ENCODE measurements at regions not wholly inside any gene's neighbourhood (a gene's known extent, or its start where the extent isn't known, plus 50 kb on each side); places are given as distances from the start of the nearest gene placed in this dataset.

- DNase-seq (ENCODE audit: low read depth in 4 of 4, low spot score in 3 of 4), result no peak
Observed at GRCh38 chr22:34966980-34967565, 98.9 kb upstream of the ISX start.

GRCh38 chr22:34969001-34969790 is 96.8 kb upstream of the ISX start:
- no peak for DNase-seq (ENCODE audit: low read depth in 4 of 4, low spot score in 3 of 4)

- no peak for DNase-seq (ENCODE audit: low read depth in 4 of 4, low spot score in 3 of 4)
Observed at GRCh38 chr22:34971456-34971855, 94.5 kb upstream of the ISX start.

- DNase-seq (ENCODE audit: low read depth in 4 of 4, low spot score in 3 of 4), result no peak
Observed at GRCh38 chr22:34972191-34972897, 93.6 kb upstream of the ISX start.

GRCh38 chr22:34973016-34973415 is 92.9 kb upstream of the ISX start:
- no peak for DNase-seq (ENCODE audit: low read depth in 4 of 4, low spot score in 3 of 4)

GRCh38 chr22:34973926-34974325 is 92.0 kb upstream of the ISX start:
- no peak for DNase-seq (ENCODE audit: low read depth in 4 of 4, low spot score in 3 of 4)

GRCh38 chr22:34975721-34976120 is 90.2 kb upstream of the ISX start:
- DNase-seq (ENCODE audit: low read depth in 4 of 4, low spot score in 3 of 4), result no peak

GRCh38 chr22:34976474-34976873 is 89.5 kb upstream of the ISX start:
- no peak for DNase-seq (ENCODE audit: low read depth in 4 of 4, low spot score in 3 of 4)

GRCh38 chr22:34976886-34977285 is 89.1 kb upstream of the ISX start:
- no peak for DNase-seq (ENCODE audit: low read depth in 4 of 4, low spot score in 3 of 4)

GRCh38 chr22:34986523-34986922 is 79.4 kb upstream of the ISX start:
- peak in 1 of 4 donors; percentile 4 for DNase-seq (ENCODE audit: low read depth in 4 of 4, low spot score in 3 of 4)

- DNase-seq (ENCODE audit: low read depth in 4 of 4, low spot score in 3 of 4), result no peak
Observed at GRCh38 chr22:34992672-34993071, 73.3 kb upstream of the ISX start.

GRCh38 chr22:34993548-34993947 is 72.4 kb upstream of the ISX start:
- DNase-seq (ENCODE audit: low read depth in 4 of 4, low spot score in 3 of 4), result no peak

- DNase-seq (ENCODE audit: low read depth in 4 of 4, low spot score in 3 of 4), result no peak
Observed at GRCh38 chr22:34997633-34998299, 68.2 kb upstream of the ISX start.

- DNase-seq (ENCODE audit: low read depth in 4 of 4, low spot score in 3 of 4), result no peak
Observed at GRCh38 chr22:34998921-34999320, 67.0 kb upstream of the ISX start.

- no peak for DNase-seq (ENCODE audit: low read depth in 4 of 4, low spot score in 3 of 4)
Observed at GRCh38 chr22:35008213-35008612, 57.7 kb upstream of the ISX start.

- no peak for DNase-seq (ENCODE audit: low read depth in 4 of 4, low spot score in 3 of 4)
Observed at GRCh38 chr22:35010543-35010942, 55.4 kb upstream of the ISX start.

GRCh38 chr22:35014812-35015211 is 51.1 kb upstream of the ISX start:
- no peak for DNase-seq (ENCODE audit: low read depth in 4 of 4, low spot score in 3 of 4)
